Bronchial epithelial cell (primary cell): ENCODE measurements at regions not wholly inside any gene's neighbourhood (a gene's known extent, or its start where the extent isn't known, plus 50 kb on each side); places are given as distances from the start of the nearest gene placed in this dataset.
A peak's percentile ranks its signal among the peaks of the same experiment; 100 is the strongest.

Experiments
- DNase-seq: peaks from one replicate; pipeline ENCODE4 v3.0.0-alpha.2; 2010; ENCODE audit warnings: low read depth
- FAIRE-seq: peaks from 2 replicates; lab custom pipeline; 2011; peaks lifted over from hg19 to GRCh38; lab: Jason Lieb, UNC
- H3K27me3 ChIP-seq: 2 replicates; pipeline ENCODE4 v1.5.1; 2011; ENCODE audit warnings: low read length; ENCODE audit not compliant: control insufficient read depth, insufficient read depth
- H3K36me3 ChIP-seq: 2 replicates; pipeline ENCODE4 v1.5.1; 2011; ENCODE audit warnings: low read length; ENCODE audit not compliant: control insufficient read depth, insufficient read depth
- H3K4me3 ChIP-seq: 2 replicates; pipeline ENCODE4 v1.5.1; 2011; ENCODE audit warnings: mild to moderate bottlenecking, low read depth, low read length, control low read depth
- TF ChIP-seq, protein P1 (sequence below): IDR thresholded peaks from 2 replicates; pipeline ENCODE4 v1.5.1; 2011; ENCODE audit warnings: mild to moderate bottlenecking, moderate library complexity, low read length, control low read depth, inconsistent platforms; ENCODE audit not compliant: insufficient read depth, severe bottlenecking

DNA sequence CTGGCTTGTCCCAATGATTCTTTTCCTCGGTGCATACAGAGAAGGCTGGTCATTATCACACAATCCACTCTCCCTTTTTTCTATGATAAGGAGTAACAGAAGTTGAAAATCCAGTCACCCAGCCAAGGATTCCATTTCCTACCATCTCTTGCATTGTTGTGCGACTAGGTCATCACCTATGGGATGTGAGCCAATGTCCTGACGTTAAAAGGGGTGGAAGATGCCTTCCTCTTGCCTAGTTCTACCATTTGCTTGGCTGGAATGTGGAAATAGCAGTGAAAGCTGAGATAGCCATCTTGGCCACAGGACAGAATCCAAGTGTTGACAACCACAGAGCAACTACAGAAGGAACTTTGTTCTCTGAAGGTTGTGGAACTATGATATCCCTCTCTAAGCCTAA is 132.2 kb upstream of the KIT start:
- TF ChIP-seq, protein P1, sequence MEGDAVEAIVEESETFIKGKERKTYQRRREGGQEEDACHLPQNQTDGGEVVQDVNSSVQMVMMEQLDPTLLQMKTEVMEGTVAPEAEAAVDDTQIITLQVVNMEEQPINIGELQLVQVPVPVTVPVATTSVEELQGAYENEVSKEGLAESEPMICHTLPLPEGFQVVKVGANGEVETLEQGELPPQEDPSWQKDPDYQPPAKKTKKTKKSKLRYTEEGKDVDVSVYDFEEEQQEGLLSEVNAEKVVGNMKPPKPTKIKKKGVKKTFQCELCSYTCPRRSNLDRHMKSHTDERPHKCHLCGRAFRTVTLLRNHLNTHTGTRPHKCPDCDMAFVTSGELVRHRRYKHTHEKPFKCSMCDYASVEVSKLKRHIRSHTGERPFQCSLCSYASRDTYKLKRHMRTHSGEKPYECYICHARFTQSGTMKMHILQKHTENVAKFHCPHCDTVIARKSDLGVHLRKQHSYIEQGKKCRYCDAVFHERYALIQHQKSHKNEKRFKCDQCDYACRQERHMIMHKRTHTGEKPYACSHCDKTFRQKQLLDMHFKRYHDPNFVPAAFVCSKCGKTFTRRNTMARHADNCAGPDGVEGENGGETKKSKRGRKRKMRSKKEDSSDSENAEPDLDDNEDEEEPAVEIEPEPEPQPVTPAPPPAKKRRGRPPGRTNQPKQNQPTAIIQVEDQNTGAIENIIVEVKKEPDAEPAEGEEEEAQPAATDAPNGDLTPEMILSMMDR = no peak
- no peaks in the 10 kb centered on the region for H3K36me3 ChIP-seq
- DNase-seq (peak; percentile 53), FAIRE-seq (no peak)
- no peak overlapping the region for H3K4me3 ChIP-seq
- no peaks in the 10 kb centered on the region for H3K27me3 ChIP-seq

DNA sequence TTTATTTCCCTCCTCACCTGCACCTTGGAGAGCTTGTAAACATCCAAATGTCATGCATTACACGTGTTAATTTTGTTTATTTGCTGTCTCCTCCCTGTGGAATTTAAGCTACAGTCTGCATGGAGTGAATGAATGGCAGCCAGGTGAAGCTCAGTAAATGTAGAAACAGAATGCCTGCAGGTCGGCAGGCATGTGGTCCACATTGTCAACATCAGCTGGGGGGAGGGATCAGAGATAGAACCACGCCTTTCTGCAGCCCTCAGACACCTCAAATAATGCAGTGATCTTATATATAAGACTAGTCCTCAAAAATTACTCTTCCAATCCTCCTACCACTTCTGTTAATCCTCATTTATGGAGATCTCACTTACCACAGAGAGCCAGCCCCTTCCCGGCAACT is 131.2 kb upstream of the KIT start:
- no peak overlapping the region for H3K4me3 ChIP-seq
- FAIRE-seq = no peak
- TF ChIP-seq, protein P1 = no peak
- no peaks in the 10 kb centered on the region for H3K27me3 ChIP-seq
- DNase-seq = no peak
- H3K36me3 ChIP-seq = no peaks in the 10 kb centered on the region

DNA sequence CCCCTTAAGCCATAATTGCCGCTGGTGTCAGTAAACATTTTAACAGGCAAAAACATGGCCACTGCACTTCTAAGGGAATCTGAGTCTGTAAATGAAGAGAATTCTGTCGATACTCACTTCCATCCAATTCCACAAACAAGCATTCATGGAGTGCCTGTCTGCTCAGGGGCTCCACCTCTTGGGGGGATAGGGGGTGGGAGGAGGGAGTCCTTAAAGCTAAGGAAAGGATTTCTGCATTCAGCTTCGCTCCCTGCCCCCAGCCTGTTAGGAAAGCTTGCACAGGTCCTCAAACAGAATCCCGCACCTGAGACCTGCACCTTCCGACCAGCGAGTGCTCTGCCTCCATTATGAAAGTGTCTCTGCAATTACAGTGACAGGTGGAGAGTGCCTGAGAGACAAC is 130.2 kb upstream of the KIT start:
- TF ChIP-seq, protein P1 = no peak
- FAIRE-seq = no peak
- H3K36me3 ChIP-seq = no peaks in the 10 kb centered on the region
- H3K4me3 ChIP-seq = no peak overlapping the region
- H3K27me3 ChIP-seq = no peaks in the 10 kb centered on the region
- no peak for DNase-seq

DNA sequence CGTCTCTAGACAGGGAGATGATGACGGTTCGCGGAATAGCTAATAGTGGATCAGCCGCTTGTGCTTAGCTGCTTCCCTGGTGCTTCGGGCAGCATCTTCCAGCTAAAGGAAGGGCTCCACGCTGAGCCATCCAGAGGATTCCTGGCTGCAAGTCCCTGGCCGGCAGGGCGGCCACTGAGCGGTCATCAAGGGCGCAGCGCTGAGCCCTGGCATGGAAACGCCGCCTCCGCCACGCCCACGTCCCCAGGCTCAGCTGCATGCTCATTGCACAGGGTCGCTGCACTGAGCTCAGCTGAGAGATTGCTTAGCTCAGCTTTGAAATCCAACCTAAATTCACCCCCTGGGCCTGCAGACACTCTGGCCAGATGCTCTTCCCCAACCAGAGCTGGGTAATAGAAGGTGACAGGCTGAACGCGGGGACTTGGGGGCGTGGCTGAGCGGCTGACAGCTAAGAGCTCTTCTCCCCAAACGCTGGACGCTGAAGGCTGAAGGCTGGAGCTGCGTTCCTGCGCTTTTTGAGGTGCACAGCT is 118.2 kb upstream of the KIT start:
- no peak for DNase-seq
- Histone ChIP-seq H3K4me3 (peak overlapping the region; percentile 12), H3K36me3 (no peaks in the 10 kb centered on the region), H3K27me3 (no peaks in the 10 kb centered on the region)
- FAIRE-seq = no peak
- TF ChIP-seq, protein P1 = no peak

DNA sequence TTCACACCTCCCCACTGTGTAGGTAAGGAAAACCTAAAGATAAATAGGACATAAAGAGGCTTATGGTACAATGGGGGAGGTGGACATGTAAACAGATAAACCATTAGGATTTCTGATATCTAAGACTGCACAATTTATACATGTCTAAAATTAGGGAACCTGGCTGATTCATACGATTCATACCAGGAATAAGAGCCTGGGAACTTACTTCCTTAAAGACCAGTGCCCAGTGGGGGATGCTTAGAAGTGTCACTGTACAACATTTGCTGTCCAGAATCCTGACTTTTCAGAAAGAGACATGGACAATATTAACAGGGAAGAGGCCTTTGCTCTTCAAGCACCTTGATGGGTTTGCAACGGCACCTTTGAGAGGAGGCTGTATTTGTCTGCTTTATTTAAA is 116.8 kb upstream of the KIT start:
- Histone ChIP-seq H3K4me3 (no peak overlapping the region), H3K36me3 (no peaks in the 10 kb centered on the region), H3K27me3 (no peaks in the 10 kb centered on the region)
- TF ChIP-seq, protein P1 = no peak
- DNase-seq (no peak), FAIRE-seq (no peak)
